ENCODE measurements at regions not wholly inside any gene's neighbourhood (a gene's known extent, or its start where the extent isn't known, plus 50 kb on each side); places are given as distances from the start of the nearest gene placed in this dataset.
A peak's percentile ranks its signal among the peaks of the same experiment; 100 is the strongest.
"Not testable (repeated sequence)": the region's sequence is repeated elsewhere in the genome, so short reads cannot be mapped to it uniquely, and the experiment has no call there.

DNA sequence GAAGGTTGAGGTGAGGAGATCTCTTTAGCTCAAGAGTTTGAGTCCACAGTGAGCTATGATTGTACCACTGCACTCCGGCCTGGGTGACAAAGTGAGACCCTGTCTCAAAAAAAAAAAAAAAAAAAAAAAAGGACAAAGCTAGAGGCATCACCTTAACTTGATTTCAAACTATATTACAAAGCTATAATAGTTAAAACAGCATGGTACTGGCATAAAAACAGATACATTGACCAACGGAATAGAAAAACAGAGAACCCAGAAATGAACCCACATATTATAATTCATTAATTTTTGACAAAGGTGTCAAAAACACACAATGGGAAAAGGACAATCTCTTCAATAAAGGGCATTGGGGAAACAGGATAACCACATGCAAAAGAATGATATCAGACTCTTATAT is 50.8 kb upstream of the MBOAT1 start:
- DNase-seq: no peak

DNA sequence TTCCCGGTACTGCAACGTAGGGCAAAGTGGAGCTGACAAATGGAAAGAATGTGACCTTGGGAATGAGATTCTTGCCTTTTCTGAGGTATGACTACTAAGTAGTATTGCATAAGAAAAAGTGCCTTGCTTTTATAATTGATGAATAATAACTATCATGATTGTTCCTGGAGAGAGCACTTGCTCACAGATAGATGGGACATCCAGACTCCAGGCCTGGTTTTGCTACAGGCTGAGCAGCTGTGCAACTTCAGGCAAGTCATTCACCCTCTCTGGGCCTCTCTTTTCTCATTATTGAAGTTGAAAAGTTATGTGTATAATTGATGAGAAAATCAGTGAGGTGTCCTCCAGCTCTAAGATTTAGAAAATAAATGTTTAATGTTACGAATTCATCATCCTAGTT is 53.6 kb upstream of the MBOAT1 start:
- no peak for DNase-seq

DNA sequence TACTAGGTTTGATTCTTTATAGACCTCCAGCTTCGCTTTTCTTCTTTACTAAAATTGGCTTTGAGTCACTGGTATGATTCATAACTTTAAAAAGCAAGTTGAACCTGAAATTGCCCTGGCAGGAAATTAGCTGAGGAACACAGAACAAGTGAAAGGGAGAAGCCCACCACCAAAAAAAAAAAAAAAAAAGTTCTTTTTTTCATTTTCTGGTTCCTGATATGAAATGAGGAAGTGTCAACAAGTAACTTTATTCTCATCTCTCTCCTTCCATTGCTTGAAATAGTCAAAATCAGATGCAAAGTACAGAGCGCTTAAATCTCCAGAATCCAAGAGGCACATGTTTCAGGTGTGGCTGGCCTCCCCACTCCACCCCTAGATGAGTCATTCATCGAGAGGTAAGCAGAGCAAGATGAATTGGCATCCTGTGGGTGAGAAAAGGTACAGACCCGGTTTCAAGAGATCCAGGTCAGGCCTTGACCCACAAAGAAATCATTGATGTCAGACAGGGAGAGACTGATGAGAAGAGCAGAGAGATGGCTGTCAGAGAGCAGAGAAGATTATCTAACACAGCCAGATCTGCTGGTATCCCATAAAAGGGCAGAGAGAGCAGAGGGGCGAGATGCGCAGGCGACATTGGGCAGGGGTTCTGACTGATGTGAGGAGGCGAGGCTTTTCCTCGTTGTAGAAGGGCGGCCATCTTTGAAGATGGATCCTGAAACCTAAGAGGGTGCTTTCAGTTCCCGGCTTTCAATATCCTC is 54.8 kb upstream of the MBOAT1 start:
- no peak for DNase-seq

DNA sequence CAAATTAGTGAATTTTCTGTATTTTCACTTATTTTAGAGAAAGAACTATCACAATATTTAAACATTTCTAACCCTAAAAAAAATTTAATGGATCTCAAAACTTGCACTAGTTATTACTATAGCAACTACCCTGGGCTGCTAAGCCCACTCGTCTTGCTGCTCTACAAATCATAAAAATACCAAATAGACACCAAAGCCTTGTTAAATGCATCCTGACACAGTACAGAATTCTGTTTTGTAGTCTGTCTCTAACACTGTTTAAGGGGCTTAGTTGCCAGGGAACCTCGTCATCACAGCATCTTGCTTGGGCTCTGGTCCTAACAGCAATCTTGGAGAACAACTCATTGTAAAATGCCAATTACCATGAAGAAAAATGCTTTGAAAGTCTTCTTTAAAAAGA is 56.9 kb upstream of the MBOAT1 start:
- DNase-seq: no peak

DNA sequence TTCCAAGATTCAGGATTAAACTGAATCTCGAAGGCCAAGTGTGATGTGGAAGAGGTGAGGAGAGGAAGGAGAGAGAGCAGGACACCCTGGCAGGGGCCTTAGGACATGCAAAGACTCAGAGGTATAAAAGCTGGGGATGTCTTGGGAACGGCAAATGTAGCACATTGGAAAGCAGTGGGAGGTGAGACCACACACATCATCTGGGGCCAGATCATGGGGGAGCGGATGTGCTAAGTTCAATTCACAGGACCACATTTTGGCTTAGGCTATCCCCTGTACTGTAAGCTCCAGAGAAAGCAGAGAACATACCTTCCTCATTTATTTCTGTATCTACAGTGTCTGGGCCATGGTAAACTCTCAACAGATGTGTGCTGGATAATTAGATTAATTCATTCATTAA is 59.5 kb upstream of the MBOAT1 start:
- no peak for DNase-seq

DNA sequence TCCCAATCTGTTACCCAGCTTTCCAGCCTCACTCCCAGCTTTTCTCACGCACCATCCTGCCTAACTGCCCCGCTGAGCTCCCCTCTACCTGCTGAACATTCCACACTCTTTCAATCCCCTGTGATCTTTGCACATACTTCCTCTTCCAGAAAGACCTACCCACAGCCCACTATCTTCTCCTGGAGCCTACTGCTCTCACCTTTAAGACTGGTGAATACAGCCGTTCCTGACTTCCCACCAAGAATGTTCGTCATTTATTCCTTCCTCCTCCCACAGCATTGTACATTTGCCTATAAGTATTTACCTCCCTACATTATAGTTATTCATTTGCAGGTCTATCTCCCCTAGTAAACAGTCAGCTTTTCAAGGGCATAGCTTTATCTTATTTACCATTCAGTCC is 61.9 kb upstream of the MBOAT1 start:
- no peak for DNase-seq

DNA sequence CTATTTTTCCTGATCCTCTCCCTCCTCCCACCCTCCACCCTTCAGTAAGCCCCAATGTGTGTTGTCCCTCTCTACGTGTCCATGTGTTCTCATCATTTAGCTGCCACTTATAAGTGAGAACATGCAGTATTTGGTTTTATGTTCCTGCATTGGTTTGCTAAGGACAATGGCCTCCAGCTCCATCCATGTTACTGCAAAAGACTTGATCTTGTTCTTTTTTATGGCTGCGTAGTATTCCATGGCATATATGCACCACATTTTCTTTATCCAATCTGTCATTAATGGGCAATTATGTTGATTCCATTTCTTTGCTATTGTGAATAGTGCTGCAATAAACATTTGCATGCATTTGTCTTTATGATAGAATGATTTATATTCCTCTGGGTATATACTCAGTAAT is 63.6 kb upstream of the MBOAT1 start:
- not testable (repeated sequence) for DNase-seq

DNA sequence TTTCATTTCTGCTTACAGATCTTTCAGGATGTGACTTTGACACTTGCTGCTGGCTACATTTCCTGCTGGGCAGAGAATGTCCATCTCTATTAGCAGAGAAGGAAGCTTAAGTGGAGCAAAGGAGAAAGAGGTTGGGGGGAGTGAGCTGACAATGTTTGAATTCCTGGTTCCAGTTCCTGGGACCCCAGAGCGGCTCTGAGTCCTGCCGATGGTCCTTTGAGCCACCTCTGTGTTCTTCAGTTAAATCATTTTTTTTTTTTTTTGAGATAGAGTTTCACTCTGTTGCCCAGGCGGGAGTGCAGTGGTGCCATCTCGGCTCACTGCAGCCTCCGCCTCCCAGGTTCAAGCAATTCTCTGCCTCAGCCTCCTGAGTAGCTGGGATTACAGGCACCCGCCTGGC is 65.5 kb upstream of the MBOAT1 start:
- DNase-seq: not testable (repeated sequence)

DNA sequence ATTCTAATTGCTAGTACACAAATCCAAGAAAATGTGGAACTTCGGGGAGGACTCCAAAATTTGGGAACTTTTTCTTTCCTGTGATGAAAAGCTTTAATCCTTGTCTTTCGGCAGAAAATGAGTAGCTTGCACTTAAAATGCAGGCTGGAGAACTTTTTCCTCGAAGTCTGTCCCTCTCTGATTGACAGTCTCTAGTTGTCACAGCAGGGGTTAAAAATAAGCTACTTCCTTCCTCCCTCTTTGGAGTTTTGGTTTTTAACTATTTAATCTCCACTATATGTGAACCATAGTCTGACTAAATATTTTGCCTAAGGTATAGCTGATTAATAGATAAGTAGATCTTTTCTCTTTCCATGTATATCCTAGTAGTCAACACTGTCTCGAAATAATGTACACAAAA is 66.8 kb upstream of the MBOAT1 start:
- no peak for DNase-seq

DNA sequence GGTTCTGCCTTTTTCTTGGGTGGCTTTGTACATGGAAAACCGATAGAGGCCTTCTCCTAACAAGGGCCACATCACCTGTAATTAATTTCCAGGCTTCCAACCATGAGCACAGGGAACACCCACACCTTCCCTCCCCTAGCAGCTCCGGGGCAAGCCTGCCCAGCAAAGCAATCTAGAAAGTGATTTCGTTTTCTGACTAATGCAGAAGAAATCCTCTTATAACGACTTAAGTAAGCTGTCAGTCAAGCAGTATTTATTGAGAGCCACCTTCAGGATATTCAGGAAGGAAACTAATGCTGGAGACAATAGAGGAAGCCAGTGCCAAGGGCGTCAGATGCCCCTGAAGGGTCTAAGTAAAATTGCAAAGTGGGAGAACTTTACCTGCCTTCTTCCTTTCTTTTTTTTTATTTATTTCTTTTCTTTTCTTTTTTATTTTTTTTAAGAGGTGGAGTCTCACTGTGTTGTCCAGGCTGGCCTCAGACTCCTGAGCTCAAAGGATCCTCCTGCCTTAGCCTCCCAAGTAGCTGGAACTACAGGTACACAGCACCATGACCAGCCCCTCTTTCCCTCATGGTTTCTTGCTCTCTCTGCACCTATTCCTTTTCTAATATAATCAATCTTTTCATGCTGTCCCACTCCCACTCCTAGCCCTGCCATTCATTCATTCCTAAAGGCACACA is 67.5 kb upstream of the MBOAT1 start:
- DNase-seq: no peak

DNA sequence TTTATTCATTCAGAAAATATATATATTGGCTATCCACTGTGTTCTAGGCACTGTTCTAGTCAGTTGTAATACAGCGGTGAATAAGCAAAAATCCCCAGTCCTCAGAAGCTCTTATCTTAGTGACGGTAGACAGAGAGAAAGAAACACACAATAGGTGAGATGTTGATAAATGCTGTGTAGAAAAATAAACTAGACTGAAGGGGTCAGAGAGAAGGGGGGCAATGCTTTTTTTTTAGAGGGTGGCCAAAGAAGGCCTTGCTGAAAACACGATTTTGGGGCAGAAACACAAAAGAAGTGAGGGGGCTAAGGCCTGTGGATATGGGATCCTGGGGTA is 68.0 kb upstream of the MBOAT1 start:
- no peak for DNase-seq

DNA sequence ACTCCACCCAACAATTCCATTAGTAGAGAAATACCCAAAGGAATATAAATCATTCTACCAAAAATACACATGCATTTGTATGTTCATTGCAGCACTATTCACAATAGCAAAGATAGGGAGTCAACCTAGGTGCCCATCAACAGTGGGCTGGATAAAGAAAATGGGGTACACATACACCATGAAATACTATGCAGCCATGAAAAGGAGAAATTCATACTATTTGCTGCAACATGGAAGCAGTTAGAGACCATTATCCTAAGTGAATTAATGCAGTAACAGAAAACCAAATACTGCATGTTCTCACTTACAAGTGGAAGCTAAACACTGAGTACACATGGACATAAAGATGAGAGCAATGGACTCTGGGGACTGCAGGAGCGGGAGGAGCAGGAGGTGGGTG is 72.4 kb upstream of the MBOAT1 start:
- no peak for DNase-seq

DNA sequence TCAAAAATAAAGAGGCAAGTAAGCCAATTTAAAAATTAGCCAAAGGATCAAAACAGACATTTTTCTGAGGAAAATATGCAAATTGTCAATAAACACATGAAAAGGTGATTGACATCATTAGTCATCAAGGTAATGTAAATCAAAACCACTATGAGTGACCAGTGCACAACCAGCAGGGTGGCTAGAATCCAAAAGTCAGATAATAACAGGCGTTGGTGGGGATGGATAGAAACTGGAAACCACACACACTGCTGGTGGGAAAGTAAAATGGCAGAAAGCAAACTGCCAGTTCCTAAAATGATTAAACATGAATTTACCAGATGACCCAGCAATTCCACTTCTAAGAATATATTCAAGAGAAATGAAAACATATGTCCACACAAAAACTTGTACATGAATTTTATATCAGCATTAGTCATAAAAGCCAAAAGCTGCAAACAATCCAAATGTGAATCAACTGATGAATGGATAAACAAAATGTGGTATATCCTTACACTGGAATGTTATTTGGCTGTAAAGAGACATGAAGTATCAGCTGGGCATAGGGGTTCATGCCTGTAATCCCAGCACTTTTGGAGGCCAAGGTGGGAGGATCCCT is 74.8 kb upstream of the MBOAT1 start:
- no peak for DNase-seq

DNA sequence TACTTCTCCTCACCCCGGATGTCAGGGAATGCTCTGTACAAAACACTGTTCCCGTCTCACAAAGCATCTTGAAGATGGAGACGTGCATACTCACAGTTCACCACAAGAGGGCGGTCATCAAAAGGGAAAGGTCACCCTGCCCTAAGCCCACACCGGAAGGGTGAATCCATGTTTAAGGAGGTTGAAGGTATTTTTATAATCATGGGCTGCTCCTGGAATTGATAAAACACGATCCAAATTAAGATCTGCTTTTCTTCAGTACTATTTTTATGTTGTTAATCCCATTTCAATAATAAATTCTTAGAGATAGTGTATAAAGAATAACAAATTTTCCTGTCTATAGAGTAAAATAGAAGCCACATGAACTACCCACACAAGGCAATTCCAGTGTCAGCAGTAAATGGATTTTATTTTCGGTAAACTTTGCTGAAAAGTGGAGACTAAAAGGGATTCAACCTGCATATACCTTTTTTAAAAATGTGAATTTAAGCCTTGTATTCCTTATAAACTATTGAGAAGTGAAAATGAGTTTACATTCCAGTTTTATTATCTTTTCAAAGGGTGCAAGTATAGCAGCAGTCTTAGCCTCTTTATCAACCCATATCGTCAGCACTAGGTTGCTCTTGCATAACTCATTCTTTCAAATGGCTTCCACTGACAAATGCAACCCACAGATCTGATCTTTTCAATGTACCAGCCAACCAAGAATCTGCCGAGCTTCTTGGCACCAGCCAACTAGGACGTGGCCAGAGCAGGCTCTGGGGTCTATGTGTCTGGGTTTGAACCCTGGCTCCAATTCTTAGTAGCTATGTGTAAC is 79.7 kb upstream of the MBOAT1 start:
- peak; percentile 80 for DNase-seq

DNA sequence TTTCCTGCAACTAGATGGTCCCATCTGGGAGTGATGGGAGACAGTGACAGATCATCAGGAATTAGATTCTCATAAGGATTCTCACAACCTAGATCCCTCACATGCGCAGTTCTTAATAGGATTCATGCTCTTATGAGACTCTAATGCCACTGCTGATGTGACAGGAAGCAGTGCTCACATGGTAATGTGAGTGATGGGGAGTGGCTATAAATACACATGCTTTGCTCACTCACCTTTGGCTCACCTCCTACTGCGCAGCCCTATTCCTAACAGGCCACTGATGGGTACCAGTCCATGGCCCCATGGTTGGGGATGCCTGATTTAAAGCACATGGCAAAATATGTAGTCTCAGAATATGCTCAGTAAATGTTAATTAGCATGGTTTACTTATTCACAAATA is 80.6 kb upstream of the MBOAT1 start:
- DNase-seq: no peak

DNA sequence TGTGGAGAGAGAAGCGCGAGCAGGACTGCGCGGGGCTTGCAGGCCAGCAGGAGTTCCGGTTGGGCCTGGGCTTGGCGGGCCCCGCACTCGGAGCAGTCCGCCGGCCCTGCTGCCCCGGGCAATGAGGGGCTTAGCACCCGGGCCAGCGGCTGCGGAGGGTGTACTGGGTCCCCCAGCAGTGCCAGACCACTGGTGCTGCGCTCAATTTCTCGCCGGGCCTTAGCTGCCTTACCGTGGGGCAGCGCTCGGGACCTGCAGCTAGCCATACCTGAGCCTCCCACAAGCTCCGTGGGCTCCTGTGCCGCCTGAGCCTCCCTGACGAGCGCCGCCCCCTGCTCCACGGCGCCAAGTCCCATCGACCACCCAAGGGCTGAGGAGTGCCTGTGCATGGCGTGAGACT is 89.0 kb upstream of the MBOAT1 start:
- DNase-seq: no peak

DNA sequence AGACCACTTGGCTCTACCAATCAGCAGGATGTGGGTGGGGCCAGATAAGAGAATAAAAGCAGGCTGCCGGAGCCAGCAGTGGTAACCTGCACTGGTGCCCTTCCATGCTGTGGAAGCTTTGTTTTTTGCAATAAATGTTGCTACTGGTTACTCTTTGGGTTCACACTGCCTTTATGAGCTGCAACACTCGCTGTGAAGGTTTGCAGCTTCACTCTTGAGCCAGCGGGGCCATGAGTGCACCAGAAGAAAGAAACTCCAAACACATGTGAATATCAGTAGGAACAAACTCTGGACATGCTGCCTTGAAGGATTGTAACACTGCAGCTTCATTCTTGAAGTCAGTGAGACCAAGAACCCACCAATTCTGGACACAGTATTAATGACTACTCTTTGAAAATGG is 89.9 kb upstream of the MBOAT1 start:
- no peak for DNase-seq

DNA sequence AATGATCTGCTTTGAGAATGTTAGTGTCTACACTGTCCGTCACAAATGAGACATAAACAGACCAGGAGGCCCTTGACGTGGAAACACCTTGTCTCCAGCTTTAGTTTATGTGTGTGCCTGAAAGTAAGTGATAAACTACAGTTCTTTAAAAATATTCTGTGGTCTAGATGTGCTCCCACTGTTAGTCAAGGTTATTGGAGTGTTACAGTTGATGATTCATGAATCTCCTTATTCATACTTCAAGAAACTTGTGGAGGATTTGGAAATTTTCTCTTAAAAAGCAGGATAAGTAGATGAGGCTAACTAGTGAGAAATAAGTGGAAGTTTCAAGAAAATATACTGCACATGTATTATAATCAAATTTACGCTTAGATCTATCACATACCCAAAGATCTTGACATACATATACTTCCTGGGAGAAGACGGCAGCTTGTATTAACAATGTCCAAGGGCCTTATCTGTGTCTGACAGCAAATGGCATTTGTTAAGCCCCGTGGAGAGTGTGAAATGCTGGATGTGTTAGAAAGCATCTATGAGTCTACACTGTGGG is 90.5 kb upstream of the MBOAT1 start:
- DNase-seq: peak; percentile 68

DNA sequence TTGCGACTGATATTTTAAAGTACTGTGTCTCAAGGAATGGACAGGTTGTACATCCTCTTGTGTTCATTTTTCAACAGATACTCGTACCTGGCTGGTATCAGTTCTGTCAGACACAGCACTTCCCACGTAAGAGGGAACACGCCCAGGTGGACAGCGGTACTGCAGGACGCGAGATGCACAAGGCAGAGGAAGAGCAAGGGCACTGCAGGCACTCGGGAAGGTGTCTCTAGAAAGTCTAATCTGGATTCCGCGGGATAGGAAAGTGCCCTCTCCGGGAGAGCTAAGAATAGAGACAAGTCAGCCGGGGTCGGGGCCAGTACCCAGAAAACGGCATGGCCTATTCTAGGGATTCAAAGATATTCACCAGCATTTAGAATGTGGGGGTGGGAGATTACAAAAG is 94.2 kb upstream of the MBOAT1 start:
- DNase-seq: no peak

DNA sequence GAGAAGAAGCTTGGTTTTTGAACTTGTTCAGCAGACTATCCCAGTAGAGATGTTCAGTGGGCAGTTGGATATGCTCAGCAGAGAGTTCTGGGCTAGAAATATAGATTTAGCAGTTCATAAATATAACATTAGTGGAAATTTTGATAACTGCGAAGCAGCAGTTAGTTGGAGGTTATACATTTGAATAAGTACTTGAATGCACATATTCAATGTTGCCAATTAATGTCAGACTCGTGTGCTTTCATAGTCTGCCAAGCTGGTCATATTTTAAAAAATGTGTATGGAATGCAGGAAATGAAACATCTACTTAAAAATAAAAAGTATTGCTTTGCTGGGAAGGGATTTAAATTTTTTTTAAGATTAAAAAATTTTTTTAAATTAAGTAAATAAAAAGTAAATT is 92.5 kb upstream of the E2F3 start:
- DNase-seq: no peak

DNA sequence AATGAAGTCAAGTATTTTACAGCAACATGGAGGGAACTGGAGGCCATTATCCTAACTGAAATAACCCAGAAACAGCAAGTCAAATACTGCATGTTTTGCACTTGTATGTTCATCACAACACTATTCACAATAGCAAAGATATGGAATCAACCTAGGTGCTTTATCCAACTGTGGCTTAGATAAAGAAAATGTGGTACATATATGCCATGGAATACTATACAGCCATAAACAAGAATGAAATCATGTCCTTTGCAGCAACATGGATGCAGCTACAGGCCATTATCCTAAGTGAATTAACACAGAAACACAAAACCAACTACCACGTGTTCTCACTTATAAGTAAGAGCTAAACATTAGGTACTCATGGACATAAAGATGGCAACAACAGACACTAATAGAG is 91.5 kb upstream of the E2F3 start:
- no peak for DNase-seq

DNA sequence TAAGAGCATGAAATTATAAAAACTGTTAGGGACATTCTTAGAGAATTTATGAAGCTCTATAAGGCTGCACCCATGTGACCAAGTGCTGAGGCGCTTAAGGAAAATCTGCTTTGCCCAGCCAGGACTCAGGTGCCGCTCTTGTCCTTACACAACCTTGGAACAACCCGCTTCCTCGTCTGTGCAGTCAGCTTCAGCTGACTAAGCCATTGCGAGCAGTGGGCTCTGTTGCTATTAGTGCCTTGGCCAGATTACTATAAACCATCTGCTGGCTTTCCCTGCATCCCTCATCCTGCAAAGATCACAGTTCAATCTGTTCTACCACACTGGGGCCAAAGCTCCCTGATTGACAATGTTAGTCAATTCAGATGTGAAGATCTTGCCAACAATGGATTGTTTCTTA is 89.1 kb upstream of the E2F3 start:
- no peak for DNase-seq

DNA sequence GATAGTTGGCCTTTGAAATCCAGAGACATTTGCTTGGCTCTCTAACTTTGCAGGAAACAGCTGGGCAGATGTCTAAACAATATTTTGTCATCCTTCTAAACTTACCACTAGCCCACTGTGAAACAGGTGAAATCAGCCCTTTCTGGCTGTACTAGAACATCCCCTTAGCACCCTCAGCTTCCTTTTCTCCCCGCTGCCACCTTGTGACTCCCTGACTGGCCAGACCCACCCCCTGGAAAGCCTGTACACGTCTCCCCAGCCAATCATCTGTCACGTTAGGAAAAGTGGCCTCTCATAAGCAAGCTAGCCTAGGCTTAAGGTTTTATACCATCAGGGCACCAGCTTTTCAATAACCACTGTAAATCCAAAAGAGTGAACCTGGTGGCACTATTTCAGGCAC is 88.6 kb upstream of the E2F3 start:
- DNase-seq: no peak

Data from kidney glomerular epithelial cell (primary cell).